SIG-M5 (cell line): ENCODE measurements at regions not wholly inside any gene's neighbourhood (a gene's known extent, or its start where the extent isn't known, plus 50 kb on each side); places are given as distances from the start of the nearest gene placed in this dataset.

Experiments used
- DNase-seq: peaks from one replicate; lab custom pipeline; 2025; lab: John Stamatoyannopoulos, UW

- DNase-seq, result no peak
Measured at GRCh38 chr1:104852151-104852550, 1102.5 kb downstream of the AMY1C start.

DNA sequence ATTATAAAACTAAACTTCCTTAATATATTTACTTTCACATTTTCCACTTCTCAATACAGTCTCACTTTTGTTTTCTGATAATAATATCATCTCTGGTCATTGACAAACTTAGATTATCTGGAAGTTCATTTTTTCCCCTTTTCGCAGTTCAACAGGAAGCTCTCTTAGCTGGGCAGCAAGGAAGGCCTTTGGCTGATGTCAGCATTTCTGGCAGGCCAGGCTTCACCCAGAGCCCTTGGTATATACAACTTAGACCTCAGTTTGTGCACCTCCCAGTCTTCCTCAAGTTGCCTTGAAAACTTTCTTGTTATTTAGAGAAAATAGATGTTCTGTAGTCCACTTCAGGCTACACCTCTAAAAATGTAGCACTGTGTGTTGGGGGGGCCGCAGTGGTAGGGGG lies 1103.6 kb downstream of the AMY1C start:
- DNase-seq, result no peak

DNA sequence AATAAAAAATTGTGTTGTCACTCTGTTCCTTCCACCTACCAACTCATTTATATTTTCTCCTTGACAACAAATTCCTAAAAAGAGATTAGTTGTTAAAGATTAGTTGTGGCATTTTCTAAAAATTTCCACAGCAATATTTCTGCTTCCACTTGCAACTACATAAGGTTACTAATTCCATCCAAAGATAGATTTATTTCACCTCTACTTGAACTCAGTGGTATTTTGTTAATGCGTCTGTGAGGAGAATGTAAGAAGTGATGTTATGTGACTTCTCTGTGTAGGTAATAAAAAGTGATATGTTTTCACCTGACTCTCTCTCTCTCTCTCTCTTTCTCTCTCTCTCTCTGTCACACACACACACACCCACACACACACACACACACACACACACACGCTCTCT lies 1104.8 kb downstream of the AMY1C start:
- DNase-seq, result no peak

- no peak for DNase-seq
Measured at GRCh38 chr1:104855550-104855949, 1105.9 kb downstream of the AMY1C start.

- DNase-seq, result no peak
Measured at GRCh38 chr1:104856091-104856490, 1106.4 kb downstream of the AMY1C start.

- DNase-seq, result no peak
Measured at GRCh38 chr1:104856518-104856917, 1106.8 kb downstream of the AMY1C start.

GRCh38 chr1:104868794-104869193 lies 1119.1 kb downstream of the AMY1C start:
- no peak for DNase-seq

- DNase-seq, result peak; percentile 14
Measured at GRCh38 chr1:104874044-104874443, 1124.3 kb downstream of the AMY1C start.

DNA sequence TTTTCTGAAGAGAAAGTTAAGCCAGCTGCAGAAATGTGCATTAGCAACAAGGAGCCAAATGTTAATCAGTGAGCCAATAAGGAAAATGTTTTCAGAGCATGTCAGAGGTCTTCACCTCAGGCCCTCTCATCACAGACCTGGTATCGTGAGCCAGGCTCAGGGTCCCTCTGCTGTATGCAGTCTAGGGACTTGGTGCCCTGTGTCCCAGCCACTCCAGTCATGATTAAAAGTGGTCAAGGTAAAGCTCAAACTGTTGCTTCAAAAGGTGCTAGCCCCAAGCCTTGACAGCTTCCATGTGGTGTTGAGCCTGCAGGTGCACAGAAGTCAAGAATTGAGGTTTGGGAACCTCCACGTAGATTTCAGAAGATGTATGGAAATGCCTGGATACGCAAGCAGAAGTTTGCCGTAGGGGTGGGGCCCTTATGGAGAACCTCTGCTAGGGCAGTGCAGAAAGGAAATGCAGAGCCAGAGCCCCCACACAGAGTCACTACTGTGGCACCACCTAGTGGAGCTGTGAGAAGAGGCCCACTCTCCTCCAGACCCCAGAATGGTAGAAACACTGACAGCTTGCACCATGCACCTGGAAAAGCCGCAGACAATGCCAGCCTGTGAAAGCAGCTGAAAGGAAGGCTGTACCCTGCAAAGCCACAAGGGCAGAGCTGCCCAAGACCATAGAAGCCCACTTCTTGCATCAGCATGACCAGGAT lies 1128.7 kb downstream of the AMY1C start:
- no peak for DNase-seq

GRCh38 chr1:104884939-104885338 lies 1135.2 kb downstream of the AMY1C start:
- DNase-seq, result no peak

GRCh38 chr1:104905322-104905721 lies 1155.6 kb downstream of the AMY1C start:
- DNase-seq, result no peak

DNA sequence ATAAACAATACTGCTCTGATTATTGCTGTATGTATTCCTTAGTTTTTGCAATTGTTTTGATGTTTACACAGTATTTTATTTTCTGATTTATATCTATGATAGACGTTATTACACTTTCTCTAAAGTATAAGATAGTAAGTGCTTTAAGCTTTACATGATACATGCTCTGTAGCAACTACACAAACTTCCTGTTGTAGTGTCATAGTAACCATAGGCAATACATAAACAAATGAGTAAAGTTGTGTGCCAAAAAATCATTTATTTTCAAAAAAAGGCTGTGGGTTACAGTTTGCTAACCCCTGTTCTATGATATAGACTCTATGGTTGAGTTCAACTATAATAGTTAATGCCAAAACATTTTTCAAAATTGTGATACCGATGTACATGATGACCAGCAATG lies 1156.4 kb downstream of the AMY1C start:
- DNase-seq, result no peak

DNA sequence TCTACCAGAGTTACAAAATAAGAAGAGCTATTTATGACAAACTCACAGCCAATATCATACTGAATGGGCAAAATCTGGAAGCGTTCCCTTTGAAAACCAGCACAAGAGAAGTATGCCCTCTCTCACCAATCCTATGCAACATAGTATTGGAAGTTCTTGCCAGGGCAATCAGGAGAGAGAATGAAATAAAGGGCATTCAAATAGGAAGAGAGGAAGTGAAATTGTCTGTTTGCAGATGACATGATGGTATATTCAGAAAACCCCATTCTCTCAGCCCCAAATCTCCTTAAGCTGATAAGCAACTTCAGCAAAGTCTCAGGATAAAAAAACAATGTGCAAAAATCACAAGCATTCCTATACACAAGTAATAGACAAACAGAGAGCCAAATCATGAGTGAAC lies 1169.5 kb downstream of the AMY1C start:
- DNase-seq, result no peak

DNA sequence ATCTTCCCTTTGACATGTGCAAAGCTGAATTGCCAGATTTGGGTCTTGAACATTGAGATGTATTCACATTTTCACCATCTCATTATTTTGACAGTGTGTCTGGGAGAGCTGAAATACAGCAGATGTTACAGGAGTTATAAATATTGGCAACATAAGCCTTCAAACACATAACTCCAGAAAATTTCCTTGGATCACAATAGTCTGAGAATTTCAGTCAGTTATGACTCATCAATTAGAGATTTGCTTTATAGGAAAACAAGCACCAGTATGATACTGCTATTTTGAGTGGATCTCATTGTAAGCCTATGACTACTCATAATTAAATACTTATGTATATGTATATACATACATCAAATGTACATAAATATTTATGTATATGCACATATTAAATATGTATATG lies 1171.8 kb downstream of the AMY1C start:
- no peak for DNase-seq

GRCh38 chr1:104923075-104923474 lies 1173.4 kb downstream of the AMY1C start:
- no peak for DNase-seq

DNA sequence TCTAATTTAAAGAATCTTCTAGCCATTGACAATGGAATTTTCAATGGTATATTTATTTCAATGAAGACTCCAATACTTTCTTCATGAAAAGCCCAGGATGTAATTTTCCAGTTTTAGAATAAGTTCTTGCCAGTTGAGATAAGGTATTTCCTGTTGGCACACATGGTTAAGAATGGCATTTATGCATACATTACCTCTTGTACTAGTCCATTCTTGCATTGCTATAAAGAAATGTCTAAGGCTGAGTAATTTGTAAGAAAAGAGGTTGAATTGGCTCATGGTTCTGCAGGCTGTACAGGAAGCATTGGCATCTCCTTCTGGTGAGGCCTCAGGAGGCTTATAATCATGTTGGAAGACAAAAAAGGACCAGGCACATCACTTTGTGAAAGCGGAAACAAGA lies 1179.6 kb downstream of the AMY1C start:
- DNase-seq, result no peak

- no peak for DNase-seq
Measured at GRCh38 chr1:104932030-104932915, 1182.6 kb downstream of the AMY1C start.

DNA sequence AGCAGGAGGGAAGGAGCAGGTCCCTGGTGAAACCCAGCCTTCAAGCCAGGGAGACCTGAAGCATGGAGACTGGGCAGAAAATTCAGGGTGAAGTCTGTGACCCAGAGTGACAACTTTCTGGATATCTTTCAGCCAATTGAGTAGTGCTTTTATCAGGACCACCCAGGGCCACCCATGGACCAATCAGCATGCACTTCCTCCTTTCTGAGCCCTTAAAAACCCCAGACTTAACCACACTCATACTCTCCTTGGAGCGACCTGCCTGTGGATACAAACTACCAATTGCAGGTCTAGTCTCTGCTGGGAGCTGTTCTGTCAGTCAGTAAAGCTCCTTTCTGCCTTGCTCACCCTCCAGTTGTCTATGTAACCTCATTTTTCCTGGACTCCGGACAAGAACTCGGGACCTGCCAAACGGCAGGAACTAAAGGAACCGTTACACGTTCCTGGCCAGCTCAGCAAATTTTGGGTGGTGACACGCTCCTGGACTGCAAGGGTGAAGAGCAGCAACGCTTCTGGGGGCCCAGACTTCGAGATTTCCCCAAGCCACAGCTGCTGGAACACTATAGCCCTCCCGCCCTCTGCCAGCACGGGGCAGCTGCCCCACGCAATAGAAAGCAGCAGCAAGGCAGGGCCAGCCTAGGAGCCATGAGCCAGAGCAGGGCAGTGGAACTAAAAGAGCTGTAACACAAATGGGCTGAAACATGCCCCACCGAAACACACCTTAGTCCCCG lies 1183.4 kb downstream of the AMY1C start:
- no peak for DNase-seq

DNA sequence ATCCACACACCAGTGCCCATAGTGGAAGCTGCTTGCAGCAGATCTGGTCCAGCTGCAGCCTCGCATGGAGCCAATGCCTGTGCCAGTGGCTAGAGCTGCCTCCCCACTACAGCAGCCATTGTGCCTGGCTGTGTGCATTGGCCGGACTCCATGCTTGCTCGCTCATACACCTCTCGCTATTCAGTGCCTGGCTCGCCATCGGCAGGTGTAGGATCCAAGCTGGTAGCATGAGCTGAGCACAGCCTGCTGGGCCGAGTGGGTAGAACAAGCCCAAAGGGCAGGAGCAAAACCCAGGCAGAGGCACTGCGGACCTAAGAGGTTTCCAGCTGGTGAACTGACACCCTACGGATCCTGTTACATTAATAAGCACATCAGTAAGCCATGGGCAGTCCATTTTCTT lies 1184.1 kb downstream of the AMY1C start:
- no peak for DNase-seq

DNA sequence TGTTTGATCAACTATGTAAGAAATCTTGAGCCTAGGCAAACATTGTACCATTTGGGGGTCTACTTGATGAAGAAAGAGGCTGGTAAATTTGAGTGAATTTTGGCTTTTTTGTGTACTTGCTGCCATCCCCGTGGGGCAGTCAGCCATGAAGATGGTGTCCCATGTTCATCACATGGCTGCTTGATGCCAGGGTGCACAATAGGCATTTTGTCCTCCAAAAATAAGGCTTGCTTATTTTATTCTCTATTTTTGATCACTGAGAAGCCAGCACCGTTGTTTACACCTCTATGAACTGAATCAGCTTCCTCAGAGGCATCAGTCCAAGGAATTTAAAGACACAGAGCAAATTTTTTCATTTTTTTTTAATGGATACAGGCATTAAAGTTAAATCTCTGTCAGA lies 1195.7 kb downstream of the AMY1C start:
- DNase-seq, result no peak

GRCh38 chr1:104946558-104947210 lies 1197.0 kb downstream of the AMY1C start:
- no peak for DNase-seq

- DNase-seq, result no peak
Measured at GRCh38 chr1:104953555-104953954, 1203.9 kb downstream of the AMY1C start.
